GM21526 (cell line): ENCODE measurements at regions not wholly inside any gene's neighbourhood (a gene's known extent, or its start where the extent isn't known, plus 50 kb on each side); places are given as distances from the start of the nearest gene placed in this dataset.
"Not testable (repeated sequence)": the region's sequence is repeated elsewhere in the genome, so short reads cannot be mapped to it uniquely, and the experiment has no call there.

Experiments
- ATAC-seq: cut with Tn5 transposase; IDR thresholded peaks from one replicate; pipeline ENCODE4 v1.9.1; 2021; ENCODE audit warnings: moderate library complexity; ENCODE audit not compliant: unreplicated experiment, low FRiP score

DNA sequence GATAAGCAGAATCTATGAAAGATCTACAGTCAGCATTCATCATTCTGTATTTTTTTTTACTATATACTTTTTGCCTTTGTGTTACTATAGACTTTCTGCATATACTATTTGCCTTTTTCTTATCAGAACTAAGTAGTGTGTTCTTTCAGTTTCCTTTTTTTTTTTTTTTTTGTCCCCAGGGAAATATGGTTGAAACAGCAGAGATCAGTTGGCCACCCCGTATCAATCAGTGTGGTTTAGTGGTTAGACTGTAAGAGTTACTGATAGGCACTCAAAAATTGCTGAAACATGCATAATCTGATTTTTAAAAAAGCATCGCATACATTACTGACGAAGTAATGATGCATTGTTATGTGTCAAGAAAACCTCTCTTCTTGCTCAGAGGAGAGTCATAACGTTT, 990.8 kb upstream of the EDIL3 start:
- no peak for ATAC-seq

DNA sequence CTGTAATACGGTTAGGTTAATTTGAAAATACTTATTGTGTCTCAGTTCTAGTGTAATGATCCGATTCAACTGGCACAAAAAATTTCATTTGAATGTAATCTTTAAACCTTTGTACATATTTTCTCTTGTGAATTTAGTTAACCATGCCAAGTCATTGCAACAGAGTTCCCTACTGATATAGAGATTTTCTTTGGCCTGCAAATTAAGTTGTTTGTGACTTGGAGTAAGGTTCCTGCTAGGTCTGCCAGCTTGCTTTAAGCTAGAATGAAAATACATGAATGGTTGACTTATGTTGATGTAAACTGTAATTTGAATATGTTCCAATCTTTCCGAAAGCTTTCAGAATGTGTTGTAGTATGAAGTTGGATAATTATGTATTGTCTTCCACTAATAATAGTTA, 1004.1 kb upstream of the EDIL3 start:
- no peak for ATAC-seq

DNA sequence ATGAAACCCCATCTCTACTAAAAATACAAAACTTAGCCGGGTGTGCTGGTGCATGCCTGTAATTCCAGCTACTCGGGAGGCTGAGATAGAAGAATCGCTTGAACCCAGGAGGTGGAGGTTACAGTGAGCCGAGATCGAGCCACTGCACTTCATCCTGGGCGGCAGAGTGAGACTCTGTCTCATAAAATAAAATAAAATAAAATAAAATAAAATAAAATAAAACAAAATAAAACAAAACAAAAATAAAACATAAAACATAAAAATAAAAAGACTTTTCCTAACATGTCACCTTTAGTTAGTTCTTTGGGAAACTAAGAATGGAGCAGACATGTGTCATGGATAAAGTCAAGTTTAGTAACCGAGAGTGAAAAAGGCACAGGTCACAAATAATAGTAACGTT, 1007.6 kb upstream of the EDIL3 start:
- not testable (repeated sequence) for ATAC-seq

DNA sequence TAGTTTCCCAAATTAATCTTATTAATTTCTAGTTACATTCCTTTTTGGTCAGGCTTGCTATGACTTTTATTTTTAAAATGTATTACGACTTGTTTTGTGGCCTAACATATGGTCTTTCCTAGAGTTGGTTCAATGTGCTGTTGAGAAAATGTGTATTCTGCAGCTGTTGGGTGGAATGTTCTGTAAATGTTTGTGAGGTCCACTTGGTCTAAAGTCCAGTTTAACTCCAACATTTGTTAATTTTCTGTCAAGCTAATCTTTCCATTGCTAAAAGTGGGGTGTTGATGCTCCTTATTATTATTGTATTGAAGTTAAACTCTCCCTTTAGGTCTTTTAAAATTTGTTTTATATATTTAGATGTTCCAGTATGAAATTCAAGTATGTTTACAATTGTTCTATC, 1010.8 kb upstream of the EDIL3 start:
- no peak for ATAC-seq

DNA sequence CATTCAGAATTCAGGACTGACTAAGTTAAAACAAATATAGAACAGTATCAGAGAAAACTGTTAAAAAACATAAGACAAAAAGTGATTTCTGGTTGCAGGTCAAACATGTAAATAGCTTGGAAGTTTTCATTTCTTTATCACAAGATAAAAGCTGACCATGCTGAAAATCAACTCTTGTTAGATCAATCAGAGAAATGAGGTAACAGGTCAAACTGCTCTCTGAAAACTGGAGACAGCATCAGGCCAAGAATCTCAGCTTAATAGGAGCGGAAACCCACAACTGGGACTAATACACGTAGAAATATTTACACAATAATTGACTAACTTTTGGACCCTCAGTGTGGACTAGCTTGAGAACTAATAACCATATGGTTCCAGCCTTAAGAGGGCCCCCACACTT, 1012.8 kb upstream of the EDIL3 start:
- no peak for ATAC-seq

DNA sequence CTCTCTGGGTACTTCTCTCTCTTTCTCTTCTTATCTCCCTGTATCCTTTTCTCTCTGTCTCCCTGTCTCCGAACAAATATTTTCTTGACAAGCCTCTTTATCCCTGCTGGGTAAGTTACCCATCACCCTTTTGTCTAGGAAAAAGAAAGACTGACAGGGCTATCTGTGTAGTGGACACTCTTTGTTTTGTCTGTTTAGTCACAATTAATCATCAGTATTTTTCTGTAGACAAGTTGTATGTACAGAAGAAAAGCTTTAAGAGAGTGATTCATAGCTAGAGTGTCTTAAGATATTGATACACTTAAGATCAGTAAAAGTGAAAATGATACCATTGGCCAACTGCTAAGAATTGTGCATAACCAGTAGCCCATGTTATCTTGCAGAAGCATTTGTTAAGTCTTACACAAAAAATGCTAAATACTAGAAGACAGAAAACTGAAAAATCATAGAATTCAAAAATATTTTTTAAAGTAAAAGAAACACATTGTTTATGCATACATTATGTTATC, 1043.8 kb upstream of the EDIL3 start:
- ATAC-seq, result no peak

DNA sequence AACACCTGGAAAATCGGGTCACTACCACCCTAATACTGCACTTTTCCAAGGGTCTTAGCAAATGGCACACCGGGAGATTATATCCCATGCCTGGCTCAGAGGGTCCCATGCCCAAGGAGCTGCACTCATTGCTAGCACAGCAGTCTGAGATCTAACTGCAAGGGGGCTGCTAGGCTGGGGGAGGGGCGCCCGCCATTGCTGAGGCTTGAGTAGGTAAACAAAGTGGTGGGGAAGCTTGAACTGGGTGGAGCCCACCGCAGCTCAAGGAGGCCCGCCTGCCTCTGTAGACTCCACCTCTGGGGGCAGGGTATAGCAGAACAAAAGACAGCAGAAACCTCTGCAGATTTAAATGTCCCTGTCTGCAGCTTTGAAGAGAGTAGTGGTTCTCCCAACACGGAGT, 1047.0 kb upstream of the EDIL3 start:
- ATAC-seq, result not testable (repeated sequence)

DNA sequence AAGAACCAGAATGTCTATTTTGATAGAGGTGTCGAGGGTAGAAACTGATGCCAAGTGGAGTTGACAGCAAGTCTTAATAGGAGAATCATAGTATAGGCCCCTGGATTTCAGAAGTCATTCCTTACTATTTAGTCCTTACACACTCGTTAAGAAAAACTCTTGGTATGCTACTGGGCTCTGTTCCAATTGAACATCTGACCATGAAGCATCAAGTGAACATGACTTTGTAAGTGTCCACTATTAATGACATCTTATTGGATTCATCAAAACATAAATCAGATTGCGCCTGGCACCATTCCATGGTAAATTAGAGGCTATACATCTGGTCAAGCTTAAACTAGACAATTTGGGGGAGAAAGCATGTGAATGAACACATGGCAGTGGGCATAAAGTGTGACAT, 1056.5 kb upstream of the EDIL3 start:
- no peak for ATAC-seq

DNA sequence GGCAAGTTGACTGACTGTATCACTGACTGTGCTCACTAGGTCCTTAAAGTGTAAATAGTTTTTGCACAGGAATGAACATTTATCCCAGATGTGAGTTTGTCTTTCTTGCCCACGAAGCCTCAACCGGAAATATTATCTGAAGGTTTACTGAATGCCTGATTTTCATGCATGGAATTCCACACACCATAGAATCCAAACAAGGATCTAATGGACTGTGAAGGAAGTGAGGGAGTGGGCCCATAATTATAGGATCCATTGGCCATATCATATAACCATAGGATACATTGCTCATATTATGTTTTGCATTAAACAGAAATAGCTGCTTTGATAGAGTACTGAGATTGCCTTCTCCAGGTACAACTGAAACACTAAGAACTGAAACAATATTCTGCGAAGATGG, 1057.2 kb upstream of the EDIL3 start:
- ATAC-seq, result no peak

DNA sequence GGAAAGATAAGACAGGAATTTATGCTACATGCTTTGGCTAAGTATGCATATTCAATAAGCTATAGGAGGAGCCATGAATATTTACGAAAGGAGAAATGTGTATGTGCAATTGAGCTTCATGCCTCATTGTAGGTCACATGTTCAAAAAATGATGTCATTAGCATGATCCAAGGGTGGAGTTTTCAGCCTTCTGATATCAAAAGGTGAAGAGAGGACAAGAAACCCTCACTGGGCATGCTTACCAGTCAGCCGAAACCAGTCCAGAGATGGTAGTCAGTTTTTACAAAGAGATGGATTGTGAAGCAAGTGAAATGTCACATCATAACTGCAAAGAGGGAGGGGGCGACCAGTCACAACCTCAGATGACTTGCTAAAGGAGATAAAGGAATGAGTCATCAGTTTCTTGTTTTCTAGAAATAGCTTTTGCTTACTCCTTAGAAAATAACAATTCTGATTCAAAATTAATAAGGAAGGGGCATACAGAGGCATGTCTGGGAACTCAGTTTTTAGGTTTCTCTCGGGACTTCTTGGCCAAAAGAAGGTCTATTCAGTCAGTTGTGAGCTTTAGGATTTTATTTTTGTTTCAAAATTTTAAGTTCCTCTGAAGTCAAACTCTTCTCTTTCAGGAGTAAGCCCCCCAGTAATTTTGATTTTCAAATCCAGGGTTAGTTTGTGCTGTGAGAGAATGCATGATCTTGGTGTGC, 1067.8 kb upstream of the EDIL3 start:
- ATAC-seq, result no peak

DNA sequence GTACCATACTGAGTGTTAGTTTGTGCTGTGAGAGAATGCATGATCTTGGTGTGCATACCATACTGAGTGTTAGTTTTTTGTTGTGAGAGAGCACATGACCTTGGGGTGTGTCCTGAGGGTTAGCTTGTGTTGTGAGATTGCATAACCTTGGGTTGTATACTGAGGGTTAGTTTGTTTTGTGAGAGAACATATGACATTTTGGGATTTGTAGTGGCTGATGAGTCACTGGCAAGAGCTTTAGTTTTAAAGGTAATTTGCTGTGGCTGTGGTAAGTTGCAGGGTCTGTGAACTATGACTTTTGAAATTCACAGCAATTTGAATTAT, 1068.3 kb upstream of the EDIL3 start:
- ATAC-seq, result no peak

DNA sequence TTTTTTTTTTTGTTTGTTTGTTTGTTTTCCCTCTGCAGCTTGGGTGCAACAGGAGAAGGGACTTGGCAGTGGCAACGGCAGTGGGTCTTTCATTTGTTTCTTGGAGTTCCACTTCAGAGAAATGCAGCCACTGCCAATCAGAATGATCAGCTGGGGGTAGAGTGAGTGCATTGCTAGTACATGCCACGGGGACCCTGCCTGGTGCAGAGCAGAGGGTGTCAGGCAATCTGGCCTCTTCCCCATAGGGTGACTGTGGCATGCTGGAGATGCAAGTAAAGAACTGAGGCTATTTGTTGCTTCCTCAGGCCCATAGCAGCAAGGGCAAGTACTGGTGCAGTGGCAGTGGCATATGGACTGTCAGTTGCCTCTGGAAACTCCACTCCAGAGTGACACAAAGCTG, 1073.6 kb upstream of the EDIL3 start:
- ATAC-seq, result no peak

DNA sequence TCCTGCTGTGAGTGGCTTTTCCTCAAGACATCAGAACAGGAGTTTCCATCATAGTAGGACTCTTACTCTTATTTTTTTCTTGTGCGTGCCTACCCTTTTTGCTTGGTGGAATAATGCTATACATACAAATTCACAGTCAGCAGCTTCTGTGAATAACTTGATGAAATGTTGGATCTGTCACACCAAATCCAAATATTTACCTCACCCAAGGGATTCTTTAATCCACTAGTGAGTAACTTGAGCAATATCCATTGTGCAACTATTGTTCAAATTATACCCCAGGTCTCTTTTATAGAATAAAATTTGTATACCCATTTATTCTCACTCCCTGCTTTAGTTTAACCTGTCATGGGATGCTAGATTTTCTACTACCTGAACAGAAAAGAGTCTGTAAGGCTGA, 1078.3 kb upstream of the EDIL3 start:
- ATAC-seq, result no peak

DNA sequence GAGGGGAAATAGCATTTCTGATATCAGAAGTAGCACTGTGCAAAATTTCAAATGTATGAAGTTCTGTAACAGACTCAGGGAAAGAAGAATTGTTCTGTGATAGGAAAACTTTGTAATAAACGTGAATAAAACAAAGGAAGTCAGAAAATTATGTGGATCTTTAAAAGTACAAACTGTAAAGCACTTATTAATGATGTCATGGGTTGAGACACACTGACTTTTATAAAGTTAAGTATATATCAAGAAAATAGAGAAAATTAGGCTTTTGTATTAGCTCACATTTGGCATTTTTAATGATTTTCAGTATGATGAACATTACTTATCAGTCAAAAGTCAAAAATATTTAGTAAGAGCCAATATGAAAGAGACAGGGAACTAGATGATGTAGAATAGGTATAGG, 1081.7 kb upstream of the EDIL3 start:
- no peak for ATAC-seq

DNA sequence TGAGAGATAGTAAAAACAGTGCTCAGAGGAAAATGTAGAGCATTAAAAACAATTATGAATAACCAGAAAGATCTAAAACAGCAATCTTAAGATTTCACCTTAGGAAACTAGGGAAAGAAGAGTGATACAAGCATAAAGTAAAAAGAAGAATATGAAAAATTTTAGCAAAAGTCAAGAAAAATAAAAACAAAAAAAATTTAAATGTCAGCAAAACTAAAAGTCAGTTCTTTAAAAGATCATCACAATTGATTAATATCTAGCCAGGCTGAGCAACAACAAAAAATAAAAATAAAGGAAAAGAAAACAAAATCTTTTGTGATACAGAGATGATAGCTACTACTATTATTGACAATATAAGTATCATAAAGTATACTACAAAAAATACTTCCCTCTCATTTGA, 1088.1 kb upstream of the EDIL3 start:
- ATAC-seq, result no peak

DNA sequence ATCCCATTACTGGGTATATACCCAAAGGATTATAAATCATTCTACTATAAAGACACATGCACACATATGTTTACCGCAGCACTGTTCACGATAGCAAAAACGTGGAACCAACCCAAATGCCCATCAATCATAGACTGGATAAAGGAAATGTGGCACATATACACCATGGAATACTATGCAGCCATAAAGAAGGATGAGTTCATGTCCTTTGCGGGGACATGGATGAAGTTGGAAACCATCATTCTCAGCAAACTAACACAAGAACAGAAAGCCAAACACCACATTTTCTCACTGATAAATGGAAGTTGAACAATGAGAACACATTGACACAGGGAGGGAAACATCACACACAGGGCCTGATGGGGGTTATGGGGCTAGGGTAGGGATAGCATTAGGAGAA, 1090.5 kb upstream of the EDIL3 start:
- not testable (repeated sequence) for ATAC-seq

DNA sequence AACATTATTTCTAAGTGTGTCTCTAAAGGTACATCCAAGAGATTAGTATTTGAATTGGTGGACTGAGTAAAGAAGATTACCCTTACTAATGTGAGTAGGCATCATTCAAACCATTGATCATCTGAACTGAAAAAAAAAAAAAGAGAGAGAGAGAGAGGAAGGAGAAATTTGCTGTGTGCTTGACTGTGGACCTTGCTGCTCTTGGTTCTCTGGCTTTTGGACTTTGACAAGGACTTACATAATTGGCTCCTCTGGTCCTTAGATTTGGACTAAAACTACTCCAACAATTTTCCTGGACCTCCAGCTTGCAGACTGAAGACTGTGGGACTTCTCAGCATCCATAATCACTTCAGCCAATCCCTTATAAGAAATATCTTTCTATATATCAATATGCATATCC, 1091.9 kb upstream of the EDIL3 start:
- no peak for ATAC-seq

DNA sequence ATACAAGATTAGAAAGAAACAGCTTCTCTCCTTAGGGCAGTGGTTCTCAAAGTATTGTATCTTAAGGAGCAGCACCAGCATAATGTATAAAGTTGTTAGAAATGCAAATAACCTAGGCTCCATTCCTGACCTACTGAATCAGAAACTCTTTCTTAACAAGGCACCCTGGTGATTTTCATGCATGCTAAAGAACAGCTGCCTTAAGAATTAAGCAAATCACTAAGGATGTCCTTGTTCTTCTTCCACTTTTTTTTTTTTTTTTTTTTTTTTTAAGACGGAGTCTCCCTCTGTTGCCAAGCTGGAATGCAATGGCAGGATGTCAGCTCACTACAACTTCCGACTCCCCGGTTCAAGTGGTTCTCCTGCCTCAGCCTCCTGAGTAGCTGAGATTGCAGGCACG, 1095.2 kb upstream of the EDIL3 start:
- no peak for ATAC-seq

DNA sequence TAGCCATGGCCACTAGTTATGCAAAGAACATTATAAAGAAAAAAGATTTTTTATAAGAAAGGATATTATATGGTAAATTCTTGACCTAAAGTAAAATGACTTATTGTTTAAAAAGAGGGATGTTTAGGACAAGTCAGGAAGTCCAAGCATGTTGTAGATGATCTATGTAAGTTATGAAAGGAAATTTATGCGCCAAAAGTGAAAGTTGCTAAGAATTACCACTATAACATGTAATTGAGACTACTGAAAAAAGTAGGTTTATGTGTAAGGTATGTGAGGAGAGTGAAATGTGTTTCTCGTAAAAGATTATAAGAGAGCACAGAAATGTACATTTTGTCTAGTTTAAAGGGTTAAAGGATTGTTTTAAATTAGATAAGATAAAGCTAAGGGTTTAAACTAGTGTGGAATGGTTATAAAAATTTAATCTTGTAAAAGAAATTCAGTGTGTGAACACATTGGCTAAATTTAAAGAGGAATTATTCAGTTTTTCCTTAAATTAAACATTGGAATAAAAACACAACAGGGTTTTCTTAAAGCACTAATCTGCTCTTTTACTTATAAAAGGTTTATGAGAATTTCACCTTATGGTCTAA, 1100.4 kb upstream of the EDIL3 start:
- ATAC-seq, result no peak

DNA sequence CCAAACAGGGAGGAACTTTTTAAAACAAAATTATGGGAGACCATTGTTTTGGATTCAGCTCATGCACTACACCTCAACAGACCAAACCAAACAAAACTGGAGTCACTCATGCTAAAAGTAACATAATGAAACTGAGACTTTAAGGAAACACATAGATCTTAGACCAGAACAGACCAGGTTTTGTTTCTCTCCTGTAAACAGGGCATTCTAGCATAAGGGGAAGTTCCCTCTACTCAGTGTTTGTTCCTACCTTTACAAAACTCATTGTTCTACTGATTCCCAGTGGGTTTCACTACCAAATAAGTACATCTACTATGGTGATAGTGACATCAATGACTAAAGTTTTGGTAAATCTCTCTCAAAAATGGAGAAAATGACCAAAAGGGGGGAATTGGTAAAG, 1103.6 kb upstream of the EDIL3 start:
- ATAC-seq, result no peak

DNA sequence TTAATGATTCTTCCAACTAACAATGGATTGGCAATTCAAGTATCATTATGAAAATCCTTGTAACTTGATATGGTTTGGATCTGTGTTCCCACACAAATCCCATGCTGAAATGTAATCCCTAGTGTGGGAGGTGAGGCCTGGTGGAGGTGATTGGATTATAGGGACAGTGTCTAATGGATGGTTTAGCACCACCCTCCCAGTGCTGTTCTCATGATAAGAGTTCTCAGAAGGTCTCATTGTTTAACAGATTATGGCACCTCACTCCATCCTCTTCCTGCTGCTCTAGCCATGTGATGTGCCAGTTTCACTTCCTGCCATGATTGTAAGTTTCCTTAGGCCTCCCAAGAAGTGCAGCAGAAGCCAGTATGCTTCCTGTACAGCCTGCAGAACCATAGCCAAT, 1116.2 kb upstream of the EDIL3 start:
- ATAC-seq, result no peak

DNA sequence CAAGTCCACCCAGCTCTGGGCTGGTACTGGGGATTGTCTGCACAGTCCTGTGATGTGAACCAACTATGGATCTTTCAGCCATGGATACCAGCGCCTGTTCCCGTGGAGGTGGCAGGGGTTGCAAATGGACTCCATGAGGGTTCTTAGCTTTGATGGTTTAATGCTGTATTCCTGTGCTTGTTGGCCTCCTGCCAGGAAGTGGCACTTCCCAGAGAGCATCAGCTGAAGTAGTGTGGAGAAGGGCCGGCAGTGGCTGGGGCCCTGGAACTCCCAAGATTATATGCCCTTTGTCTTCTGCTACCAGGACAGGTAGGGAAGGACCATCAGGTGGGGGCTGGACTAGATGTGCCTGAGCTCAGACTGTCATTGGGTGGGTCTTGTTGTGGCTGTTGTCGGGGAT, 1104.8 kb upstream of the COX7C start:
- no peak for ATAC-seq

DNA sequence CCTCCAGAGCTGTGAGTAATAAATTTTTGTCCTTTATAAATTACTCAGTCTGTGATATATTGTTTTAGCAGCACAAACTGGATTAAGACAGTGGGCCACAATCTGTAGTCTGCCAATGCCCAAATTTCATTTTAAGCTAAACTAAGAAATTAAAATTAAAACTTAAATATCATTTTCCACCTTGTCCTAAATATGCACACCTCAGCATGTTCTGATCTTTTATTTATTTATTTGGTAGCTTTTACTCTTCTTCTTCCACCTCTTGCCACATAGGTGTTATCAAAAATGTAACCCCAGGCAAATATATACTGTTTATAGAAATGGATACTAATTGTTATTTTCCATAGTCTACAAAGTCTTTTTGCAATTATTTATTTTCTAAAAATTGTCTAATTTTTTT, 1102.2 kb upstream of the COX7C start:
- ATAC-seq, result no peak
